OCI-LY1 (cell line): ENCODE measurements at regions not wholly inside any gene's neighbourhood (a gene's known extent, or its start where the extent isn't known, plus 50 kb on each side); places are given as distances from the start of the nearest gene placed in this dataset.

ENCODE experiments used
- H2AFZ ChIP-seq: fragments of 200-600 bp; sonication (generic), shearing (Covaris generic); 2 replicates; pipeline ENCODE4 v1.6.0; 2014; ENCODE audit warnings: antibody characterized with exemption, mild to moderate bottlenecking, low read length
- H3F3A ChIP-seq: fragments of 200-600 bp; sonication (generic), shearing (Covaris generic); 2 replicates; pipeline ENCODE4 v1.6.0; 2014; ENCODE audit warnings: mild to moderate bottlenecking, antibody characterized with exemption, low read length, moderate library complexity; ENCODE audit not compliant: insufficient read depth
- H3K27ac ChIP-seq: fragments of 200-600 bp; sonication (generic); 2 replicates; pipeline ENCODE4 v1.5.1; 2014; ENCODE audit warnings: low read length, mixed run types, mild to moderate bottlenecking, low read depth; ENCODE audit not compliant: poor library complexity, severe bottlenecking
- H3K27me3 ChIP-seq: fragments of 200-600 bp; sonication (generic); 2 replicates; pipeline ENCODE4 v1.6.0; 2014; ENCODE audit warnings: antibody characterized with exemption, mild to moderate bottlenecking, low read length, moderate library complexity; ENCODE audit not compliant: insufficient read depth
- H3K36me3 ChIP-seq: fragments of 200-600 bp; sonication (generic); 2 replicates; pipeline ENCODE4 v1.6.1; 2014; ENCODE audit warnings: mild to moderate bottlenecking, antibody characterized with exemption, low read length, moderate library complexity, mixed read lengths; ENCODE audit not compliant: insufficient read depth
- H3K4me1 ChIP-seq: fragments of 200-600 bp; sonication (generic); 2 replicates; pipeline ENCODE4 v1.5.1; 2014; ENCODE audit warnings: mild to moderate bottlenecking, low read length, moderate library complexity; ENCODE audit not compliant: insufficient read depth, severe bottlenecking
- H3K4me2 ChIP-seq: fragments of 200-600 bp; sonication (generic), shearing (Covaris generic); 2 replicates; pipeline ENCODE4 v1.6.1; 2014; ENCODE audit warnings: low read length
- H3K4me3 ChIP-seq: fragments of 200-600 bp; sonication (generic); 2 replicates; pipeline ENCODE4 v1.5.1; 2014; ENCODE audit warnings: low read length, low read depth, mild to moderate bottlenecking, mixed read lengths; ENCODE audit not compliant: poor library complexity, severe bottlenecking
- H3K79me2 ChIP-seq: fragments of 200-600 bp; shearing (Covaris generic); 2 replicates; pipeline ENCODE4 v1.6.1; 2016; ENCODE audit warnings: mixed run types, low read length, mixed read lengths; ENCODE audit not compliant: insufficient read depth
- H3K9ac ChIP-seq: fragments of 200-600 bp; sonication (generic), shearing (Covaris generic); 2 replicates; pipeline ENCODE4 v1.6.1; 2014; ENCODE audit warnings: mild to moderate bottlenecking, low read length, mixed read lengths
- H3K9me2 ChIP-seq: fragments of 200-600 bp; sonication (generic), shearing (Covaris generic); 2 replicates; pipeline ENCODE4 v1.6.1; 2014; ENCODE audit warnings: low read depth, mild to moderate bottlenecking, low read length, mixed read lengths
- H3K9me3 ChIP-seq: fragments of 200-600 bp; shearing (Covaris generic); 2 replicates; pipeline ENCODE4 v1.6.1; 2014; ENCODE audit warnings: low read length, mixed read lengths
- H4K20me1 ChIP-seq: fragments of 200-600 bp; sonication (generic), shearing (Covaris generic); 2 replicates; pipeline ENCODE4 v1.6.0; 2016; ENCODE audit warnings: mild to moderate bottlenecking, low read length; ENCODE audit not compliant: insufficient read depth
- CTCF ChIP-seq: fragments of 200-600 bp; sonication (generic), shearing (Covaris generic); IDR thresholded peaks from 2 replicates; pipeline ENCODE4 v1.5.1; 2017; ENCODE audit warnings: mild to moderate bottlenecking, antibody characterized with exemption, low read length, moderate library complexity, mixed read lengths
- EZH2 ChIP-seq: fragments of 200-600 bp; sonication (generic), shearing (Covaris generic); IDR thresholded peaks from 2 replicates; pipeline ENCODE4 v1.8.0; 2017; ENCODE audit warnings: borderline replicate concordance, mixed run types, mild to moderate bottlenecking, antibody characterized with exemption, low read length, moderate library complexity, mixed read lengths

GRCh38 chr1:103363008-103363365, 162.5 kb upstream of the RNPC3 start:
- H3K27me3 ChIP-seq, result no peaks in the 10 kb centered on the region
- H3K27ac ChIP-seq, result no peak overlapping the region
- no peaks in the 10 kb centered on the region for H3K36me3 ChIP-seq
- no peaks in the 10 kb centered on the region for H3K9me2 ChIP-seq
- no peaks in the 10 kb centered on the region for H3K9me3 ChIP-seq
- no peaks in the 10 kb centered on the region for H3K79me2 ChIP-seq
- no peaks in the 10 kb centered on the region for H4K20me1 ChIP-seq
- TF ChIP-seq EZH2 (no peak), CTCF (no peak)
- H3K4me2 ChIP-seq, result no peak overlapping the region
- no peaks in the 10 kb centered on the region for H3K4me1 ChIP-seq
- no peak overlapping the region for H3K4me3 ChIP-seq
- no peak overlapping the region for H3K9ac ChIP-seq
- H3F3A ChIP-seq, result no peaks in the 10 kb centered on the region
- no peak overlapping the region for H2AFZ ChIP-seq

- no peak overlapping the region for H2AFZ ChIP-seq
- no peak overlapping the region for H3K4me3 ChIP-seq
- H3K9me2 ChIP-seq, result no peaks in the 10 kb centered on the region
- no peak overlapping the region for H3K27ac ChIP-seq
- H4K20me1 ChIP-seq, result no peaks in the 10 kb centered on the region
- H3K36me3 ChIP-seq, result no peaks in the 10 kb centered on the region
- H3K4me1 ChIP-seq, result no peaks in the 10 kb centered on the region
- H3K27me3 ChIP-seq, result no peaks in the 10 kb centered on the region
- TF ChIP-seq CTCF (no peak), EZH2 (no peak)
- no peak overlapping the region for H3K4me2 ChIP-seq
- no peaks in the 10 kb centered on the region for H3K9me3 ChIP-seq
- no peaks in the 10 kb centered on the region for H3K79me2 ChIP-seq
- no peaks in the 10 kb centered on the region for H3F3A ChIP-seq
- H3K9ac ChIP-seq, result no peak overlapping the region
These were observed 163.0 kb upstream of the RNPC3 start for GRCh38 chr1:103362348-103363007.

GRCh38 chr1:103353391-103353790, 172.1 kb upstream of the RNPC3 start:
- Histone ChIP-seq H2AFZ (no peak overlapping the region), H3K27ac (no peak overlapping the region), H3K27me3 (no peaks in the 10 kb centered on the region), H3K79me2 (no peaks in the 10 kb centered on the region), H3K9ac (no peak overlapping the region), H3K4me3 (no peak overlapping the region), H3F3A (no peaks in the 10 kb centered on the region), H3K4me1 (no peaks in the 10 kb centered on the region), H4K20me1 (no peaks in the 10 kb centered on the region), H3K9me2 (no peaks in the 10 kb centered on the region), H3K9me3 (no peaks in the 10 kb centered on the region), H3K36me3 (no peaks in the 10 kb centered on the region), H3K4me2 (no peak overlapping the region)
- TF ChIP-seq CTCF (no peak), EZH2 (no peak)
